Kidney (tissue), 13 donors: ENCODE measurements at regions not wholly inside any gene's neighbourhood (a gene's known extent, or its start where the extent isn't known, plus 50 kb on each side); places are given as distances from the start of the nearest gene placed in this dataset.

ENCODE experiments used
- DNase-seq, 5 donors: peaks; one replicate each; pipeline ENCODE4 v3.0.0-alpha.2; 2013 to 2020
- FAIRE-seq: peaks from 2 replicates; lab custom pipeline; 2012; peaks lifted over from hg19 to GRCh38; lab: Jason Lieb, UNC
- H3K27ac ChIP-seq, 2 donors: one replicate each; pipeline ENCODE4 v1.7.0; 2013; ENCODE audit warnings: low read depth in 2 of 2, low read length in 2 of 2, inconsistent platforms in 1 of 2
- H3K27me3 ChIP-seq: one replicate; pipeline ENCODE4 v1.7.1; 2013; ENCODE audit warnings: low read length, inconsistent platforms; ENCODE audit not compliant: control insufficient read depth, insufficient read depth
- H3K36me3 ChIP-seq, 3 donors: one replicate each; pipeline versions ENCODE4 v1.7.0 to v1.7.1; 2013; ENCODE audit warnings: low read length in 3 of 3, control low read depth in 1 of 3, inconsistent platforms in 1 of 3; ENCODE audit not compliant: insufficient read depth in 3 of 3, control insufficient read depth in 2 of 3
- H3K4me1 ChIP-seq, 3 donors: one replicate each; pipeline versions ENCODE4 v1.7.0 to v1.7.1; 2013; ENCODE audit warnings: low read length in 3 of 3, inconsistent platforms in 1 of 3, low read depth in 1 of 3; ENCODE audit not compliant: control insufficient read depth in 2 of 3, insufficient read depth in 2 of 3
- H3K4me3 ChIP-seq, 3 donors: one replicate each; pipeline versions ENCODE4 v1.7.0 to v1.8.1; 2013; ENCODE audit warnings: low read length in 3 of 3, control low read depth in 1 of 3, inconsistent platforms in 1 of 3
- H3K9ac ChIP-seq, 3 donors: one replicate each; pipeline versions ENCODE4 v1.7.0 to v1.7.1; 2013; ENCODE audit warnings: low read length in 3 of 3, control low read depth in 1 of 3, inconsistent platforms in 1 of 3
- H3K9me3 ChIP-seq, 3 donors: one replicate each; pipeline versions ENCODE4 v1.7.0 to v1.7.1; 2013; ENCODE audit warnings: low read length in 3 of 3, control low read depth in 1 of 3, inconsistent platforms in 1 of 3; ENCODE audit not compliant: control insufficient read depth in 2 of 3, insufficient read depth in 1 of 3
- intact Hi-C: fragments of 100-400 bp; cut with DNase I; formaldehyde crosslinking; loops from one replicate; pipeline ENCODE4 v1.11.1; 2022
- TF ChIP-seq, protein P1 (sequence below): IDR thresholded peaks from 3 replicates; pipeline ENCODE4 v1.5.1; 2012; ENCODE audit warnings: mild to moderate bottlenecking, moderate library complexity, borderline replicate concordance; ENCODE audit not compliant: insufficient read depth; ENCODE audit errors: extremely low read depth
- donor health status: control.
- donor health status: control.
- donor health status: control.
- donor health status: control.
- donor health status: control.
- donor health status: DM: yes; HTN: yes; CAD: no.
- donor health status: Normal renal cell carcinoma (clear cell type).

DNA sequence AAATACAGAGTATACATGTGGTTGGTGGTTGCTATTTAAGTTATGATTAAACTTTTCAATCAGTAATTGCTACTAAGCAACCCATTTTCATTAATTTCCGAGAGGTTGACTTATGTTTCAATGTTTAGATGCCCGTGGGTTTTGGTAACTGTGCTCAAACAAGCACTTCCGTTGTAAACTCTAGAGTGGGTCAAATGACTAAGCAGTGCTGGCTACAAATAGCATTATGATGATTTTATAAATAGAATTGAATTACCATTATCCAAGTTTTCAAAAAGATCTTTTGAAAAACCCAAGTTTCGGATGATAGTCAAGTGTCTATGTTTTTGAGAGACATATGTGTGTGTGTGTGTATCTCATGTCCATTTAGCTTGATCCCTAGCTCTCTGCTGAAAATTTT lies 2369.4 kb upstream of the ACO1 start:
- Histone ChIP-seq H3K9ac (no peak overlapping the region), H3K36me3 (no peaks in the 10 kb centered on the region), H3K9me3 (no peaks in the 10 kb centered on the region), H3K4me3 (no peak overlapping the region), H3K27ac (no peak overlapping the region), H3K4me1 (no peaks in the 10 kb centered on the region), H3K27me3 (no peaks in the 10 kb centered on the region)
- FAIRE-seq (no peak), DNase-seq (no peak)
- TF ChIP-seq, protein P1, sequence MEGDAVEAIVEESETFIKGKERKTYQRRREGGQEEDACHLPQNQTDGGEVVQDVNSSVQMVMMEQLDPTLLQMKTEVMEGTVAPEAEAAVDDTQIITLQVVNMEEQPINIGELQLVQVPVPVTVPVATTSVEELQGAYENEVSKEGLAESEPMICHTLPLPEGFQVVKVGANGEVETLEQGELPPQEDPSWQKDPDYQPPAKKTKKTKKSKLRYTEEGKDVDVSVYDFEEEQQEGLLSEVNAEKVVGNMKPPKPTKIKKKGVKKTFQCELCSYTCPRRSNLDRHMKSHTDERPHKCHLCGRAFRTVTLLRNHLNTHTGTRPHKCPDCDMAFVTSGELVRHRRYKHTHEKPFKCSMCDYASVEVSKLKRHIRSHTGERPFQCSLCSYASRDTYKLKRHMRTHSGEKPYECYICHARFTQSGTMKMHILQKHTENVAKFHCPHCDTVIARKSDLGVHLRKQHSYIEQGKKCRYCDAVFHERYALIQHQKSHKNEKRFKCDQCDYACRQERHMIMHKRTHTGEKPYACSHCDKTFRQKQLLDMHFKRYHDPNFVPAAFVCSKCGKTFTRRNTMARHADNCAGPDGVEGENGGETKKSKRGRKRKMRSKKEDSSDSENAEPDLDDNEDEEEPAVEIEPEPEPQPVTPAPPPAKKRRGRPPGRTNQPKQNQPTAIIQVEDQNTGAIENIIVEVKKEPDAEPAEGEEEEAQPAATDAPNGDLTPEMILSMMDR, result no peak
- intact Hi-C loops, result no loop called here

- FAIRE-seq (no peak), DNase-seq (no peak)
- no peak overlapping the region for H3K4me3 ChIP-seq
- H3K9me3 ChIP-seq, result no peaks in the 10 kb centered on the region
- intact Hi-C loops, result no loop called here
- H3K36me3 ChIP-seq, result no peaks in the 10 kb centered on the region
- no peaks in the 10 kb centered on the region for H3K27me3 ChIP-seq
- TF ChIP-seq, protein P1, result no peak
- no peak overlapping the region for H3K9ac ChIP-seq
- no peak overlapping the region for H3K27ac ChIP-seq
- no peaks in the 10 kb centered on the region for H3K4me1 ChIP-seq
Observed at GRCh38 chr9:30020161-30020560, 2364.3 kb upstream of the ACO1 start.

GRCh38 chr9:30035761-30036160 lies 2348.7 kb upstream of the ACO1 start:
- Histone ChIP-seq H3K36me3 (no peaks in the 10 kb centered on the region), H3K27ac (no peak overlapping the region), H3K27me3 (no peaks in the 10 kb centered on the region), H3K4me1 (no peaks in the 10 kb centered on the region), H3K4me3 (no peak overlapping the region), H3K9me3 (no peaks in the 10 kb centered on the region), H3K9ac (no peak overlapping the region)
- DNase-seq (peak in 1 of 5 donors; percentile 1), FAIRE-seq (no peak)
- TF ChIP-seq, protein P1, result no peak
- intact Hi-C loops, result no loop called here

DNA sequence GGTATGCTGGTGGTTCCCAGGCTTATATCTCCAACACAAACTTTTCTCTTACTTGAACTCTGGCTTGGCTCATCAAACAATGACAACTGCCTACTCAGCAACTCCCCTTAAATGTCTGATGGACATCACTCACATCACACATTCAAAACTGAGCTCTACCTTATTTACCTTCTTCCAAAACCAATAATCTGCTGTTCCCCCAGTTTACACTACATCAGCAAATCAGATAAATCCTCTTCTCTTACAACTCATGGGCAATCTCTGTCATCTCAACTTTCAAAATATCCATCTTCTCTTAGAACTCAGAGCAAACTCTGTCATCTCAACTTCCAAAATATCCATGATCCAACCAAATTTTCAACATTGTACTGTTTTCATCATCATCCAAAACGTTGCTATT lies 2347.9 kb upstream of the ACO1 start:
- H3K9me3 ChIP-seq, result no peaks in the 10 kb centered on the region
- H3K4me3 ChIP-seq, result no peak overlapping the region
- FAIRE-seq, result no peak
- H3K9ac ChIP-seq, result no peak overlapping the region
- DNase-seq, result no peak
- H3K4me1 ChIP-seq, result no peaks in the 10 kb centered on the region
- intact Hi-C loops, result no loop called here
- TF ChIP-seq, protein P1, result no peak
- H3K36me3 ChIP-seq, result no peaks in the 10 kb centered on the region
- no peak overlapping the region for H3K27ac ChIP-seq
- no peaks in the 10 kb centered on the region for H3K27me3 ChIP-seq
